Heart left ventricle (tissue), 16 donors: ENCODE measurements at regions not wholly inside any gene's neighbourhood (a gene's known extent, or its start where the extent isn't known, plus 50 kb on each side); places are given as distances from the start of the nearest gene placed in this dataset.

Source experiments
- ATAC-seq, 4 donors: fragments of 200-7000 bp; cut with Tn5 transposase; one replicate each; pipeline ENCODE4 v1.9.1; 2020 to 2022; ENCODE audit warnings: moderate library complexity in 4 of 4, mild to moderate bottlenecking in 3 of 4, moderate number of reproducible peaks in 1 of 4
- DNase-seq, 5 donors: peaks; one replicate each; pipeline ENCODE4 v3.0.0-alpha.2; 2020
- H3K27ac ChIP-seq, 12 donors: fragments of 200-600 bp; sonication (generic) in 4 of 12; one replicate each; pipeline versions ENCODE4 v1.5.0 to v1.8.0; 2016 to 2022; ENCODE audit warnings: mild to moderate bottlenecking in 2 of 12
- H3K27me3 ChIP-seq, 9 donors: fragments of 200-600 bp; sonication (generic) in 2 of 9; one replicate each; pipeline versions ENCODE4 v1.5.1 to v1.8.0; 2016 to 2022; ENCODE audit warnings: mild to moderate bottlenecking in 3 of 9
- H3K36me3 ChIP-seq, 9 donors: fragments of 200-600 bp; sonication (generic) in 2 of 9; one replicate each; pipeline versions ENCODE4 v1.5.0 to v1.8.0; 2018 to 2022; ENCODE audit warnings: mild to moderate bottlenecking in 2 of 9
- H3K4me1 ChIP-seq, 12 donors: fragments of 200-600 bp; sonication (generic) in 4 of 12; one replicate each; pipeline versions ENCODE4 v1.5.0 to v1.8.0; 2016 to 2022; ENCODE audit warnings: mild to moderate bottlenecking in 3 of 12
- H3K4me3 ChIP-seq, 12 donors: fragments of 200-600 bp; sonication (generic) in 4 of 12; one replicate each; pipeline versions ENCODE4 v1.5.0 to v1.8.0; 2017 to 2022; ENCODE audit warnings: mild to moderate bottlenecking in 9 of 12, moderate library complexity in 4 of 12
- H3K9me3 ChIP-seq, 12 donors: fragments of 200-600 bp; sonication (generic) in 4 of 12; one replicate each; pipeline versions ENCODE4 v1.5.0 to v1.8.0; 2016 to 2022; ENCODE audit warnings: mild to moderate bottlenecking in 1 of 12
- POLR2A ChIP-seq, 2 donors: fragments of 450-650 bp; IDR thresholded peaks; one replicate each; pipeline ENCODE4 v1.6.1; 2017; ENCODE audit warnings: antibody characterized with exemption in 2 of 2, mild to moderate bottlenecking in 2 of 2, moderate library complexity in 2 of 2
- WGBS, 4 donors: extraction: QIAGEN DNeasy Blood & Tissue Kit in 2 of 4; methylation state at CpG; one replicate each; pipeline versions ENCODE4 v1.1.5 to v1.1.7; 2013 to 2018; 5-methylcytosine and 5-hydroxymethylcytosine counted together
- intact Hi-C, 10 donors: fragments of 100-400 bp; cut with DNase I; formaldehyde crosslinking; loops; one replicate each; pipeline versions ENCODE4 v1.11.1 to v1.14.2; 2022
- TF ChIP-seq, protein P1 (sequence below), 12 donors: fragments of 200-600 bp; sonication (generic) in 4 of 12; IDR thresholded peaks; one replicate each; pipeline versions ENCODE4 v1.5.0 to v1.8.0; 2018 to 2022; ENCODE audit warnings: antibody characterized with exemption in 12 of 12, mild to moderate bottlenecking in 5 of 12
- donor health status: ischemic (EF 13 %, LVEDD 7.1; RV severe dilation, severe dysfunction).
- donor health status: healthy with polysubstance abuse.
- donor health status: DM: no; HTN: yes; CAD: no.
- donor health status: DM: no; HTN: no; CAD: no.
- donor health status: ischemic (EF 25% LVEDD 6.9; RV normal size, moderate dysfunction).
- donor health status: ischemic (EF 25% LVEDD 5.7; RV mildly dilated, moderate dysfunction).
- donor health status: healthy.
- donor health status: DM: yes; HTN: yes; CAD: no.
- donor health status: ischemic (EF 35%, LVEDD 5.7; RV mildly dilated, moderate dysfunction).
- donor health status: nonischemic (EF 11% LVEDD 7.7; RV severe dilation, severe dysfunction).
- donor health status: DM: yes; HTN: yes; CAD: no.
- donor health status: PGD.
- donor health status: ischemic (EF 29% LVEDD 5.4; RV normal size, mild dysfunction).
- donor health status: nonischemic (EF 23%, LVEDD 6.1; RV moderate dilation, normal function).

DNA sequence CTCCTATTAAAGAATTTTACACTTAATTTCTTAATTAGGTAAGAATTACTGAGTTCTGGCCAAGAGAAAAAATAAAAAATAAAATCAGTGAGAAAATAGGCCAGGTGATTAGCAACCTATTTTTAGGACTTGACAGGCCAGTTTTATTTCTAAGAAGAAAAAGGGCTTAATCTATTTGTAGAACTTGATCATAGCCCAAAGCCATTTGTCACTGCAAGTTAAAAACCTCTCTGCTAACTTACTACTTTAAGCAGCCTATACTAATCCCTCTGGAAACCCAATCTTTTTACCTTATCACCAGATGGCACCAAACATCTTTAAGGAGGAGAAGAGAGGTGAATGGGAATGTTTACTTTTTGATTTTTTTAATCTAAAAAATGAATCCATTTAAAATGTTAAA lies 222.1 kb upstream of the RHOBTB1 start:
- H3K9me3 ChIP-seq, result peaks cover 0 to 24% (median 5%) of the 10 kb centered on the region in 12 donors
- H3K36me3 ChIP-seq, result no peaks in the 10 kb centered on the region
- DNase-seq (no peak), ATAC-seq (peak in 3 of 4 donors; percentile 42 to 68 (median 50))
- no peak overlapping the region for H3K4me3 ChIP-seq
- no peaks in the 10 kb centered on the region for H3K27me3 ChIP-seq
- intact Hi-C loops, result no loop called here
- H3K4me1 ChIP-seq, result peaks cover 0 to 20% (median 5%) of the 10 kb centered on the region in 12 donors
- TF ChIP-seq, protein P1, sequence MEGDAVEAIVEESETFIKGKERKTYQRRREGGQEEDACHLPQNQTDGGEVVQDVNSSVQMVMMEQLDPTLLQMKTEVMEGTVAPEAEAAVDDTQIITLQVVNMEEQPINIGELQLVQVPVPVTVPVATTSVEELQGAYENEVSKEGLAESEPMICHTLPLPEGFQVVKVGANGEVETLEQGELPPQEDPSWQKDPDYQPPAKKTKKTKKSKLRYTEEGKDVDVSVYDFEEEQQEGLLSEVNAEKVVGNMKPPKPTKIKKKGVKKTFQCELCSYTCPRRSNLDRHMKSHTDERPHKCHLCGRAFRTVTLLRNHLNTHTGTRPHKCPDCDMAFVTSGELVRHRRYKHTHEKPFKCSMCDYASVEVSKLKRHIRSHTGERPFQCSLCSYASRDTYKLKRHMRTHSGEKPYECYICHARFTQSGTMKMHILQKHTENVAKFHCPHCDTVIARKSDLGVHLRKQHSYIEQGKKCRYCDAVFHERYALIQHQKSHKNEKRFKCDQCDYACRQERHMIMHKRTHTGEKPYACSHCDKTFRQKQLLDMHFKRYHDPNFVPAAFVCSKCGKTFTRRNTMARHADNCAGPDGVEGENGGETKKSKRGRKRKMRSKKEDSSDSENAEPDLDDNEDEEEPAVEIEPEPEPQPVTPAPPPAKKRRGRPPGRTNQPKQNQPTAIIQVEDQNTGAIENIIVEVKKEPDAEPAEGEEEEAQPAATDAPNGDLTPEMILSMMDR (IDR thresholded peaks at IDR 0.05), result no peak
- no peak for TF ChIP-seq POLR2A (IDR thresholded peaks at IDR 0.05)
- peak overlapping the region in 7 of 12 donors; percentile 12 to 69 (median 17) for H3K27ac ChIP-seq

DNA sequence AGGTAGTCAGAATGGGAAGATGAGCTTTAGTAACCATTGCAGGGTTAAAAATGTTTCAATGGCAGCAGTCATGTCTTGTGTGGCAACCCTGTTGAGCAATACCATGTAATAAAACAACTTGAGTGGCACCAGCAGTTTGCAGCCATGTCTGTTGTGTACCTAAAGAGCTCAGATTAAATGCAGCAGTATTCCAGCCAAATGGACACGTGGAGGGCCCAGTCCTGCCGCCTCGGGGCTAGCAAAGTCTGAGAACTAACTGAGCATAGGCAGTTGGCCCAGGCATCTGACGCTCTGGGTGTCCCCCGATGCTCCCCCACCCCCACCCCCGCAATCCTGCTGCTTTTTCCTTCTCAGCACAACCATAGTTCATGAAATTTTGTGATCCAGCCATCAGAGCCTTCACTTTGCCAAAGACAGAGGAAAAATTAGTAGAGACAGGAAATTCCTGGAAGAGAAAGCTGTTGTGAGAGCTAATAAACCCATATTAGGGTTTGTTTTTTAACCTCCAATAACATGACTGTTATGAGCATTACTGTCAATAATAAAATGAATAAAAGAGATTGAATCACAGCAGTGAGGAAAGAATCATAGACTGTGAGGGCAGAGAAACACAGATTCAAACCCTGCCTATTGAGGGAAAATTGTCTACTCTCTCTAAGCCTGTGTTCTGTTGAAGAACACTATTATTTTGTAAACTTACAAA lies 220.6 kb upstream of the RHOBTB1 start:
- intact Hi-C loops, result no loop called here
- DNase-seq (peak in 4 of 5 donors; percentile 20 to 28 (median 22)), ATAC-seq (peak in 3 of 4 donors; percentile 49 to 58 (median 54))
- Histone ChIP-seq H3K4me1 (peaks cover 0 to 20% (median 5%) of the 10 kb centered on the region in 12 donors), H3K27ac (peak overlapping the region in 5 of 12 donors; percentile 17 to 69 (median 47)), H3K27me3 (no peaks in the 10 kb centered on the region), H3K36me3 (no peaks in the 10 kb centered on the region), H3K9me3 (peaks cover 0 to 24% (median 5%) of the 10 kb centered on the region in 12 donors), H3K4me3 (no peak overlapping the region)
- TF ChIP-seq POLR2A (IDR thresholded peaks at IDR 0.05), result no peak
- TF ChIP-seq, protein P1 (IDR thresholded peaks at IDR 0.05), result no peak
- 35 to 55% (median 39%) methylated on average over 6 of the region's 6 CpGs for WGBS, 4 donors

DNA sequence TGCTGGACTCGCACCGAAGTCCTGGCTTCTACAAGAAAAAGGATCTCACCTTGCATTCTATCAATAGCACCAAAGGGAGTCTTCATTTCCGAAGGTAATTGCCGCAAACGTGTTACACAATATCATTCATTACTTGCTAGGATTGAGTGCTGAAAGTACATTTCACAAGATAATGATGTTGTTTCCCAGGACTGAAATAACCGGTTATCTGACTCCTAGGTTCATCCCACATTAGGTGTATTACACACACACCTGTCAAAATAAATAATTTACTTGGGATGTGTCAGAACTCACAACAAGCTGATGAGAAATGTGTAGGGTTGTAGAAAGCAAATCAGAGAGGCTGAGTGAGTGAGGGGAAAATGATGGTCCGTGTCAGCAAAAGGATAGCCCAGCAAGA lies 219.4 kb upstream of the RHOBTB1 start:
- Histone ChIP-seq H3K27ac (no peak overlapping the region), H3K27me3 (no peaks in the 10 kb centered on the region), H3K4me3 (no peak overlapping the region), H3K4me1 (peaks cover 0 to 20% (median 5%) of the 10 kb centered on the region in 12 donors), H3K9me3 (peaks cover 0 to 19% (median 5%) of the 10 kb centered on the region in 12 donors), H3K36me3 (no peaks in the 10 kb centered on the region)
- WGBS, 4 donors, result 85 to 93% (median 89%) methylated on average over 7 of the region's 7 CpGs
- DNase-seq, result no peak
- no peak for ATAC-seq
- TF ChIP-seq, protein P1 (IDR thresholded peaks at IDR 0.05), result no peak
- TF ChIP-seq POLR2A (IDR thresholded peaks at IDR 0.05), result no peak
- intact Hi-C loops, result no loop called here

DNA sequence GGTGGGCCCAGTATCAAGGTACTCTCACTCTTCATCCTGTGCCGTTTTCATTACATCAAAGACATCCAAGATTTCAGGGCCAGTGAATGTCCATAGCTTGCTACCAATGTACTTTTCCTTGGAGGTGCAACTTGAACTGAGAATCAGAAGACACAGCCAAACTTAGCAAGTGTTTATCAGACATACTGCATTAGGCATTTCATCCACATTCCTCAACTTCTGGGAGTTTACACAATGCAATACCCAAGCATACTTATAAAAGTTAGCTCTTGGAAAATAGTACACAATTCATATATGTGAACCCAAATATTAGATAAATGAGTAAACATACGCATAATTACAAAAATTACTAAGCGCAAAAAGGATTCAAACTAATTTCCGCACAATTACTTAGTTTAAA lies 216.3 kb upstream of the RHOBTB1 start:
- Histone ChIP-seq H3K27me3 (no peaks in the 10 kb centered on the region), H3K4me3 (no peak overlapping the region), H3K4me1 (peaks cover 0 to 10% (median 5%) of the 10 kb centered on the region in 12 donors), H3K27ac (no peak overlapping the region), H3K36me3 (no peaks in the 10 kb centered on the region), H3K9me3 (no peaks in the 10 kb centered on the region)
- DNase-seq (no peak), ATAC-seq (no peak)
- intact Hi-C loops, result no loop called here
- 68 to 94% (median 90%) methylated on average over 4 of the region's 4 CpGs for WGBS, 4 donors
- TF ChIP-seq, protein P1 (IDR thresholded peaks at IDR 0.05), result no peak
- no peak for TF ChIP-seq POLR2A (IDR thresholded peaks at IDR 0.05)
